ENCODE measurements at regions not wholly inside any gene's neighbourhood (a gene's known extent, or its start where the extent isn't known, plus 50 kb on each side); places are given as distances from the start of the nearest gene placed in this dataset.

GRCh38 chr16:87107201-87107600, 210.0 kb downstream of the C16orf95 start:
- no peak overlapping the region for H3K9ac ChIP-seq (ENCODE audit: low read depth in 1 of 2, low read length in 2 of 2)
- H3K4me1 ChIP-seq (ENCODE audit: control insufficient read depth in 4 of 4, insufficient read depth in 4 of 4, low read length in 3 of 4) = no peaks in the 10 kb centered on the region
- no peaks in the 10 kb centered on the region for H3K27me3 ChIP-seq (ENCODE audit: control insufficient read depth in 4 of 4, insufficient read depth in 4 of 4, low read length in 3 of 4)
- H3K36me3 ChIP-seq (ENCODE audit: control insufficient read depth in 4 of 4, insufficient read depth in 3 of 4, low read depth in 1 of 4, low read length in 3 of 4) = no peaks in the 10 kb centered on the region
- H3K9me3 ChIP-seq (ENCODE audit: control insufficient read depth in 4 of 4, low read length in 3 of 4) = no peaks in the 10 kb centered on the region
- TF ChIP-seq HNF4G (IDR thresholded peaks at IDR 0.05) = no peak
- TF ChIP-seq FOXA1 (IDR thresholded peaks at IDR 0.05) = no peak
- no peak for TF ChIP-seq EGR1 (IDR thresholded peaks at IDR 0.05; ENCODE audit: low read depth in 2 of 2)
- TF ChIP-seq NR2F2 (IDR thresholded peaks at IDR 0.05) = no peak
- no peak for TF ChIP-seq YY1 (IDR thresholded peaks at IDR 0.05)
- TF ChIP-seq ATF3 (IDR thresholded peaks at IDR 0.05) = no peak
- WGBS = 91% methylated on average over 2 of the region's 2 CpGs
- DNase-seq (ENCODE audit: low spot score) = no peak
- no peak overlapping the region for H3K27ac ChIP-seq (ENCODE audit: low read depth in 1 of 2, low read length in 2 of 2)
- H3K4me3 ChIP-seq (ENCODE audit: low read depth in 1 of 3, low read length in 3 of 3) = no peak overlapping the region

GRCh38 chr16:87108278-87108677, 208.9 kb downstream of the C16orf95 start:
- H3K4me3 ChIP-seq (ENCODE audit: low read depth in 1 of 3, low read length in 3 of 3) = no peak overlapping the region
- no peaks in the 10 kb centered on the region for H3K9me3 ChIP-seq (ENCODE audit: control insufficient read depth in 4 of 4, low read length in 3 of 4)
- no peak for TF ChIP-seq CTCF (IDR thresholded peaks at IDR 0.05; ENCODE audit: low read depth, low read length, missing input control)
- no peak for TF ChIP-seq TAF1 (conservative IDR thresholded peaks at IDR 0.05)
- TF ChIP-seq MAX (IDR thresholded peaks at IDR 0.05) = no peak
- TF ChIP-seq GABPA (IDR thresholded peaks at IDR 0.05 in 1 of 2, conservative IDR thresholded peaks at IDR 0.05 in 1 of 2) = no peak
- TF ChIP-seq ZBTB33 (IDR thresholded peaks at IDR 0.05) = no peak
- no peak for TF ChIP-seq HNF4G (IDR thresholded peaks at IDR 0.05)
- no peak for TF ChIP-seq RXRA (IDR thresholded peaks at IDR 0.05)
- no peak for TF ChIP-seq REST (IDR thresholded peaks at IDR 0.05)
- TF ChIP-seq YY1 (IDR thresholded peaks at IDR 0.05) = no peak
- DNase-seq (ENCODE audit: low spot score) = no peak
- H3K4me1 ChIP-seq (ENCODE audit: control insufficient read depth in 4 of 4, insufficient read depth in 4 of 4, low read length in 3 of 4) = no peaks in the 10 kb centered on the region
- H3K27me3 ChIP-seq (ENCODE audit: control insufficient read depth in 4 of 4, insufficient read depth in 4 of 4, low read length in 3 of 4) = no peaks in the 10 kb centered on the region
- no peaks in the 10 kb centered on the region for H3K36me3 ChIP-seq (ENCODE audit: control insufficient read depth in 4 of 4, insufficient read depth in 3 of 4, low read depth in 1 of 4, low read length in 3 of 4)
- no peak overlapping the region for H3K9ac ChIP-seq (ENCODE audit: low read depth in 1 of 2, low read length in 2 of 2)
- 71% methylated on average over 4 of the region's 4 CpGs for WGBS
- H3K27ac ChIP-seq (ENCODE audit: low read depth in 1 of 2, low read length in 2 of 2) = no peak overlapping the region

Measured in liver (tissue), 8 donors.